ENCODE measurements at regions not wholly inside any gene's neighbourhood (a gene's known extent, or its start where the extent isn't known, plus 50 kb on each side); places are given as distances from the start of the nearest gene placed in this dataset.

DNA sequence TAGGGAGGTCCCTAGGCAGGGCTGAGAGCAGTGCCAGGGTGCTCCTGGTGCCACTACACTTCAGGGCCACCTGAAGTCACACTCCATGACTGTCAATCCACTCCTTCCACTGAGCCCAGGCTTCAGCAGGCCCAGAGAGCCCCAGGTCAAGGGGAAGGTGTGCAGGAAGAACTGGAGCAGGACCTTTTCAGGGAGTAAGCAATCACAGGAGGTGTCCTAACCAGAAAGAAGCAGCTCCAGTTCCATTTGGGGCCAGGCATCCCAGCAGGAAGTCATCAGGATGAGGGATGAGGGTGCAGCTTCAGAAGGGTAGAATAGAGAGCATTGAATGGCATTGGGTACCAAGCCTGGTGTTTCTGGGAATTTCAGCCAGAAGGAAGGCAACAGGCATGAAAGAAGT, 556.5 kb downstream of the INSC start:
- no peak for DNase-seq
- no peaks in the 10 kb centered on the region for H3K4me1 ChIP-seq
- intact Hi-C loops (cut with DNase I), result no loop called here
- TF ChIP-seq POLR2A (IDR thresholded peaks at IDR 0.05), result no peak
- TF ChIP-seq, protein P1, sequence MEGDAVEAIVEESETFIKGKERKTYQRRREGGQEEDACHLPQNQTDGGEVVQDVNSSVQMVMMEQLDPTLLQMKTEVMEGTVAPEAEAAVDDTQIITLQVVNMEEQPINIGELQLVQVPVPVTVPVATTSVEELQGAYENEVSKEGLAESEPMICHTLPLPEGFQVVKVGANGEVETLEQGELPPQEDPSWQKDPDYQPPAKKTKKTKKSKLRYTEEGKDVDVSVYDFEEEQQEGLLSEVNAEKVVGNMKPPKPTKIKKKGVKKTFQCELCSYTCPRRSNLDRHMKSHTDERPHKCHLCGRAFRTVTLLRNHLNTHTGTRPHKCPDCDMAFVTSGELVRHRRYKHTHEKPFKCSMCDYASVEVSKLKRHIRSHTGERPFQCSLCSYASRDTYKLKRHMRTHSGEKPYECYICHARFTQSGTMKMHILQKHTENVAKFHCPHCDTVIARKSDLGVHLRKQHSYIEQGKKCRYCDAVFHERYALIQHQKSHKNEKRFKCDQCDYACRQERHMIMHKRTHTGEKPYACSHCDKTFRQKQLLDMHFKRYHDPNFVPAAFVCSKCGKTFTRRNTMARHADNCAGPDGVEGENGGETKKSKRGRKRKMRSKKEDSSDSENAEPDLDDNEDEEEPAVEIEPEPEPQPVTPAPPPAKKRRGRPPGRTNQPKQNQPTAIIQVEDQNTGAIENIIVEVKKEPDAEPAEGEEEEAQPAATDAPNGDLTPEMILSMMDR (IDR thresholded peaks at IDR 0.05), result no peak
- peaks cover 0 to 8% (median 0%) of the 10 kb centered on the region in 4 donors for H3K27me3 ChIP-seq
- H3K9me3 ChIP-seq, result no peaks in the 10 kb centered on the region
- no peaks in the 10 kb centered on the region for H3K36me3 ChIP-seq
- no peak overlapping the region for H3K4me3 ChIP-seq
- H3K27ac ChIP-seq, result no peak overlapping the region

DNA sequence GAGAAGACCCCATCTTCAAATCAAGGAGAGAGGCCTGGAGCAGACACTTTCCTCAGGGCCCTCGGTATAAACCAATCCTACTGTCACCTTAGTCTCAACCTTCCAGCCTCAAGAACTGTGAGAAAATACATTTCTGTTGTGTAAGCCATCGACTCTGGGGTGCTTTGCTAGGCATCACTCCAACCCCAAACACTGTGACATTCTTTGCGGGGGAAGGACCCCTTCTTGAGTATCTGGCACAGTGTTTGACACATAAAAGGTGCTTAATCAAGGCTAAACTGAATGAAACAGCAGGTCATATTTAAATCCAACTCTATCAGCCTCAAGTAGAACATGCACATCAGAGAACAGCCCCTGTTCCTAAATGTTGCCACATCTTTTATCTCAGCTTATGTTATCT, 558.1 kb downstream of the INSC start:
- Histone ChIP-seq H3K27me3 (peaks cover 0 to 8% (median 0%) of the 10 kb centered on the region in 4 donors), H3K27ac (no peak overlapping the region), H3K9me3 (peaks cover 0 to 6% (median 2%) of the 10 kb centered on the region in 3 donors), H3K4me3 (no peak overlapping the region), H3K4me1 (no peaks in the 10 kb centered on the region), H3K36me3 (no peaks in the 10 kb centered on the region)
- no peak for DNase-seq
- TF ChIP-seq POLR2A (IDR thresholded peaks at IDR 0.05), result no peak
- TF ChIP-seq, protein P1 (IDR thresholded peaks at IDR 0.05), result no peak
- 80 to 81% methylated on average over 3 of the region's 3 CpGs for WGBS, 2 donors
- intact Hi-C loops (cut with DNase I), result no loop called here

DNA sequence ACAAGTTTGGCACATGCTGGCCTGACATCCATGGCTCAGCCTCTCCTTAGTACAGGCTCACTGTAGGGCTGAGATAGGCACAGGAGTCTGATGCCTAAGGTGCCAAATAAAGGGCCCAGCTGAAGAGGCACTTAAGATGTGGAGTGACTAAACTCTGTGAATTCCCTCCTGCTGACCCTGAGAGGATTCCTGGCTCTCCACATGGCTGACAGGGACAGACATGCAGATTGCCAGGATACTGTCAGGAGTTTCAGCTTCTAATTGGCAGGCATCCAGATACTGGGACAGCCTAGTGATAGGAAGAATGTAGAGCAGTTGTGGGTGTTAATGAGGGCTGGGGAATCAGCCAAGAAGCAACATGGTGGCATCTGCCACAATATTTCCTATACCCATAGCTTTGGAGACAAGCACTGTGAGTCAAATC, 558.7 kb downstream of the INSC start:
- H3K9me3 ChIP-seq, result peaks cover 0 to 11% (median 6%) of the 10 kb centered on the region in 3 donors
- no peak overlapping the region for H3K27ac ChIP-seq
- H3K27me3 ChIP-seq, result peaks cover 0 to 8% (median 0%) of the 10 kb centered on the region in 4 donors
- no peak overlapping the region for H3K4me3 ChIP-seq
- DNase-seq, result no peak
- no peaks in the 10 kb centered on the region for H3K36me3 ChIP-seq
- intact Hi-C loops (cut with DNase I), result no loop called here
- no peaks in the 10 kb centered on the region for H3K4me1 ChIP-seq
- TF ChIP-seq, protein P1 (IDR thresholded peaks at IDR 0.05), result no peak
- no peak for TF ChIP-seq POLR2A (IDR thresholded peaks at IDR 0.05)

DNA sequence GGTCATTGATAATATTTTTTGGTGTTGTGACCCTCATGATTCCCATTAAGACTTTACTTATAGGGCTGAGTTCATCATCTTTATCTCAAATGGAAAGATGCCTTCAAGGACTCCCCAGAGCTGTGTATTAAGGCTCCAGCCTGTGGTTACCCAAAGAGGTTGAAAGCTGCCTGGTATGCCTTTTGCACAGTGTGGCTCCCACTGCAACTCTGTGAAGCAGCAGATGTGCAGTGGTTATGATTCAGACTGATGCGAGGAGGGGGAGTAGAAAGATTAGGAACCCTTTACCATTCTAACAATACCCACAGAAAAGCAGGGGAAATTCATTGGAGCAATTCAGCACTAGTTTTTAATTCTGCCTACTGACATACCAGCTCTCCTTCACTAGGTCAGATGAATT, 560.0 kb downstream of the INSC start:
- intact Hi-C loops (cut with DNase I), result no loop called here
- TF ChIP-seq POLR2A (IDR thresholded peaks at IDR 0.05), result no peak
- TF ChIP-seq, protein P1 (IDR thresholded peaks at IDR 0.05), result no peak
- 64 to 82% methylated on average over 1 of the region's 1 CpG for WGBS, 2 donors
- Histone ChIP-seq H3K4me1 (no peaks in the 10 kb centered on the region), H3K27me3 (peaks cover 0 to 8% (median 0%) of the 10 kb centered on the region in 4 donors), H3K4me3 (no peak overlapping the region), H3K36me3 (no peaks in the 10 kb centered on the region), H3K27ac (no peak overlapping the region), H3K9me3 (peaks cover 0 to 15% (median 6%) of the 10 kb centered on the region in 3 donors)
- DNase-seq, result no peak

DNA sequence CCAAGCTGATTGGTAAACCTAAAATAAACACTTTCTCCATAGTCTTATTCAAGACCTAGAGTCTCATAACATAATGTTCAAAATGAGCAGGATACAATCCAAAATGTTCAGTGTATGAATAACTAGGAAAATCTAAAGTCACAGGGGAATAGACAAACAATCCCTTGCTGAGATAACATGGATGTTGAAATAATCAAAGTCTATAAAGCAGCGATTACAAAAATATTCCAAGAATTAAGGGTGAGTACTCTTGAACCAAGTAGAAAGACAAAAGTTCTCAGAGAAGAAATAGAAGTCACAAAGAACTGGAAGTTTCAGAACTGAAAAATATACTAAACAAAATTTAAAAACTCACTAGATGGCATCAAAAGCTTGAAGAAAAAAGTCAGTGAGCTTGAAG, 561.0 kb downstream of the INSC start:
- intact Hi-C loops (cut with DNase I), result no loop called here
- no peak for DNase-seq
- H3K4me1 ChIP-seq, result no peaks in the 10 kb centered on the region

More for the DNA sequence above, 561.0 kb downstream of the INSC start:
- no peaks in the 10 kb centered on the region for H3K36me3 ChIP-seq
- no peak overlapping the region for H3K27ac ChIP-seq
- peaks cover 0 to 5% (median 0%) of the 10 kb centered on the region in 4 donors for H3K27me3 ChIP-seq
- WGBS, 2 donors, result 64 to 72% methylated on average over 1 of the region's 1 CpG
- H3K9me3 ChIP-seq, result peaks cover 0 to 15% (median 6%) of the 10 kb centered on the region in 3 donors
- TF ChIP-seq, protein P1 (IDR thresholded peaks at IDR 0.05), result no peak
- TF ChIP-seq POLR2A (IDR thresholded peaks at IDR 0.05), result no peak
- H3K4me3 ChIP-seq, result no peak overlapping the region
